NCI-H2029 (cell line): ENCODE measurements at regions not wholly inside any gene's neighbourhood (a gene's known extent, or its start where the extent isn't known, plus 50 kb on each side); places are given as distances from the start of the nearest gene placed in this dataset.

Experiments used
- DNase-seq: peaks from one replicate; lab custom pipeline; 2025; lab: John Stamatoyannopoulos, UW

- no peak for DNase-seq
These were observed 160.2 kb downstream of the FAT3 start for GRCh38 chr11:92384802-92385201.

GRCh38 chr11:92386577-92386976 lies 162.0 kb downstream of the FAT3 start:
- no peak for DNase-seq

GRCh38 chr11:92387859-92388258 lies 163.2 kb downstream of the FAT3 start:
- no peak for DNase-seq

- DNase-seq: no peak
These were observed 163.8 kb downstream of the FAT3 start for GRCh38 chr11:92388380-92388779.

GRCh38 chr11:92390783-92391182 lies 166.2 kb downstream of the FAT3 start:
- DNase-seq: no peak

- DNase-seq: no peak
These were observed 166.7 kb downstream of the FAT3 start for GRCh38 chr11:92391364-92391763.

- no peak for DNase-seq
These were observed 167.2 kb downstream of the FAT3 start for GRCh38 chr11:92391808-92392207.

GRCh38 chr11:92393218-92393617 lies 168.6 kb downstream of the FAT3 start:
- no peak for DNase-seq

- DNase-seq: no peak
These were observed 171.5 kb downstream of the FAT3 start for GRCh38 chr11:92396133-92396532.

- no peak for DNase-seq
These were observed 172.7 kb downstream of the FAT3 start for GRCh38 chr11:92397221-92397755.

- DNase-seq: no peak
These were observed 175.1 kb downstream of the FAT3 start for GRCh38 chr11:92399705-92400104.

- DNase-seq: no peak
These were observed 176.9 kb downstream of the FAT3 start for GRCh38 chr11:92401520-92401919.

GRCh38 chr11:92406472-92406871 lies 181.9 kb downstream of the FAT3 start:
- no peak for DNase-seq

GRCh38 chr11:92409355-92409754 lies 184.7 kb downstream of the FAT3 start:
- DNase-seq: no peak

- DNase-seq: no peak
These were observed 185.3 kb downstream of the FAT3 start for GRCh38 chr11:92409956-92410355.

GRCh38 chr11:92410526-92410925 lies 185.9 kb downstream of the FAT3 start:
- no peak for DNase-seq

GRCh38 chr11:92411431-92411830 lies 186.8 kb downstream of the FAT3 start:
- no peak for DNase-seq

- DNase-seq: no peak
These were observed 189.3 kb downstream of the FAT3 start for GRCh38 chr11:92413757-92414513.

- DNase-seq: no peak
These were observed 192.5 kb downstream of the FAT3 start for GRCh38 chr11:92416971-92417725.

- DNase-seq: no peak
These were observed 198.8 kb downstream of the FAT3 start for GRCh38 chr11:92423115-92424034.

GRCh38 chr11:92424281-92424680 lies 199.7 kb downstream of the FAT3 start:
- no peak for DNase-seq

- DNase-seq: no peak
These were observed 200.5 kb downstream of the FAT3 start for GRCh38 chr11:92425127-92425526.
